SH-SY5Y (cell line): ENCODE measurements at regions not wholly inside any gene's neighbourhood (a gene's known extent, or its start where the extent isn't known, plus 50 kb on each side); places are given as distances from the start of the nearest gene placed in this dataset.

Source experiments
- GATA2 ChIP-seq: IDR thresholded peaks from 2 replicates; pipeline ENCODE4 v1.6.1; 2011; ENCODE audit warnings: mild to moderate bottlenecking, low read depth, low read length
- GATA3 ChIP-seq: IDR thresholded peaks from 2 replicates; pipeline ENCODE4 v1.6.1; 2011; ENCODE audit warnings: low read depth, mild to moderate bottlenecking, low read length, moderate library complexity

GRCh38 chr14:86838363-86838762 is 1154.6 kb downstream of the GALC start:
- TF ChIP-seq GATA2 (no peak), GATA3 (no peak)
